ENCODE measurements at regions not wholly inside any gene's neighbourhood (a gene's known extent, or its start where the extent isn't known, plus 50 kb on each side); places are given as distances from the start of the nearest gene placed in this dataset.
A peak's percentile ranks its signal among the peaks of the same experiment; 100 is the strongest.
"Not testable (repeated sequence)": the region's sequence is repeated elsewhere in the genome, so short reads cannot be mapped to it uniquely, and the experiment has no call there.

DNA sequence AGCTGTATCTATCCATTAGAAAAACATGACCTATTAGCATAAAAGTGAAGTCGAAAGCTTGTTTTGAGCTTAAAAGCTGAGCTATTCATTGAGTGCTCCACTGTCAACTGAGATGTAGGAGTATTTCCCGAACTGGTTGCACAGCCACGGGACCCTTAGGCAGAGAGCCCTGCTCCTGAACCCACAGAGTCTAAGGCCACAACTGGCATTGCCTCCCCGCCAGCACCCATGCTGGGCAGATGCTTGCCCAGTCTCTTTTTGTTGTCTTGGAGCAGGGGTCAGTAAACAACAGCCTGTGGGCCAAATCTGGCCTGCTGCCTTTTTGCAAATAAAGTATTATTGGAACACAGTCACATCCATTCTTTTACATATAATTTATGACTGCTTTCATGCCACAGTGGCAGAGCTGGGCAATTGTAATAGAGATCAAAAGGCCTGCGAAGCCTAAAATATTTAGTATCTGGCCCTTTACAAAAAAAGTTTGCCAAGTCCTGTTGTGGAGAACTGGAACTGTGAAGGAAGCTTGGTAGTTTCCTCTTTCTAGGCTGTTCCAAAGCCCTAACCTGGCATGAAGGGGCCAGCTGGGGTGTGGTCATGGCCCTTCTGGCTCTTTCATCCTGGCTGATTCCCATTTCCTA lies 58.4 kb upstream of the WAPL start:
- no peak for DNase-seq (ENCODE audit: low read depth in 2 of 3, low spot score in 2 of 3)

DNA sequence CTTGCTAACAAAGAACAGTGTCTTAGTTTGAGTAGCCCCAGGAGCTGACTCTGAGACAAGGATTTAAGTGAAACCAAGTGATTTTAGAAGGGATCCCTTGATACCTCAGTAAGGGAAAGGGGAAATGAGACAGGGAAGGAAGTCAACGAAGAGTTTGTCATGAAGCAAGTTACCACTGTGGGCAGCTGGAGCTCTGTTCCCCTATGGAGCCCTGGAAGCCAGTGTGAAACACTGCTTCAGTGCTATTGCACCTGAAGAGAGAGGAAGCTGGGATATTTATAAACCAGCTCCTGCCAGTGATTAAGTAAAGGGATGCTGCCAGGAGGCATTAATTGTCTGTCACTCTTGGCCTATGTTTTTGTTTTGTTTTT lies 58.9 kb upstream of the WAPL start:
- no peak for DNase-seq (ENCODE audit: low read depth in 2 of 3, low spot score in 2 of 3)

DNA sequence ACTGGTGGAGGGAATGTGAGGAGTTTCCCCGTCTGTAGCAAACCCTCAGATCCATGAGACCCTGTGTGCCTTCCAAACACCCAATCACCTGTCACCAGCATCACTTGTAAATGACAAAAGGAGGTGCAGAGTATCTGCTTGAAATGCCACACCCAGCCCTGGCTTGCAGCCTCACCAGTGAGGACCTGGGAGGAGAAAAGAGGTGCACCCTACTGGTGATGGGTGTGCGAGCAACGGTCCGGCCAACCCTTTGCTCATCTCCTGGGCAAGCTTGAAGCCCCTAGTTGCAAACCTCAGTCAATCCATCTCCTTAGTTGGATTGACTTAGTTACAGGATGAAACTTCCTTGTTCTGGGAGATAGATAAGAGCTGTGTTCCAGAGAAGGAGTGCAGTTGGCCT lies 62.4 kb upstream of the WAPL start:
- no peak for DNase-seq (ENCODE audit: low read depth in 2 of 3, low spot score in 2 of 3)

DNA sequence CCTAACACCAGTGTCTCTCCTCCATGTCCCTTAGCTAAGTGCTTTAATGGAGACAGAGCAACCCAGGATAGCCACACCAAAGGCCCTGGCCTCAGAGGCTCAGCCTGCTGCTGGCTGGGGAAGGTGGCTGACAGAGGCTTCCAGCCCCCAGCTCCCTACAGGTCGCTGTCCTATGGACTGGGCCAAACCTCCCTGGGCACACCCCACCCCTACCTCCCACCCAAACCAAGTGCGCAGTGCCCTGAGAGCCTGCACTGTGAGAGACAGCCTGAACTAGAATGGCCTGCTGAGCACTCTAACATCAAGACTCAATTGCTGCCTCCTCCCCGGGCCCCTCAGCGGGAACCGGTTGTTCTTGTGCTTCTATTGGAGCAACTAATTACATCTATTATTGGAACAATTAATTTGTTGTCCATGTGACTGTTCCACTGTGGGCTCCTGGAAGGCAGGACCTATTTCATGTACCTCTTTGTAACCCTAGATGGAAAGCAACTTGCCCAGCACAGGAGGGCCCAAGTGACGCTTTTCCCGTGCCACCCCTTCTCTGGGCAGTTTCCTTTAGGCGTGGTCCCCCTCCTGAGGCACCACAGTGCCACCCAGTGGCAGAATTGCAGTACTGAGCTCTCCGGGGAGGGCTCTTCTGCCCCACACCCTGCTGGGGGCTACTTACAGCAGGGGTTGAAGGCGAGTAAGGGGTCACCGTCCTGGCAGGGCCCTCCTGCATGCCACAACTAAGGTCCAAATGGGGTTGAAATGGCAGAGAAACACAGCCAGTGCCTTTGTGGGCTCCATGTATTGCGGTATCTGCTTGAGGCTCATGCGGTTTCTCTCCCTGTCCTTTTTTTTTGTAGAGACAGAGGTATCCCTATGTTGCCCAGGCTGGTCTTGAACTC lies 63.7 kb upstream of the WAPL start:
- peak; percentile 39 to 52 (median 47) for DNase-seq (ENCODE audit: low read depth in 2 of 3, low spot score in 2 of 3)

DNA sequence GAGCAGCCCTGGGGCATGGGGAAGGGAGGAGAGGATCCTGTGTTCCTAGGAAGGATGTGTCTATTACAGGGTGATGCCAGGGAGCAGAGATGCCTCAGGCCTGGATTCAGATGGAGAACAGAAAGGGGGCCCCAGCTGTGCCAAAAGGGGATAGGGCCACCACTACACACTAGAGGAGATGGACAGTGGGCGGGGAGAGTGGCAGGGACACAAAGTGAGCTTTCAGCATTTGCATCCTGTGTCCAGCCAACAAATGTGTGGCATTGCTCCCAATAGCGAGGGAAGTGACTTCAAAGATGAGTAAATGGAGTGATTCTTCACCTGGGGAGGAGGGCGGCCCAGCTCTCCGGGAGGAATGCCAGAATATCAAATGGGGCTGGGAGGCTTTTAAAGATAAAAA lies 64.9 kb upstream of the WAPL start:
- DNase-seq (ENCODE audit: low read depth in 2 of 3, low spot score in 2 of 3) = no peak

DNA sequence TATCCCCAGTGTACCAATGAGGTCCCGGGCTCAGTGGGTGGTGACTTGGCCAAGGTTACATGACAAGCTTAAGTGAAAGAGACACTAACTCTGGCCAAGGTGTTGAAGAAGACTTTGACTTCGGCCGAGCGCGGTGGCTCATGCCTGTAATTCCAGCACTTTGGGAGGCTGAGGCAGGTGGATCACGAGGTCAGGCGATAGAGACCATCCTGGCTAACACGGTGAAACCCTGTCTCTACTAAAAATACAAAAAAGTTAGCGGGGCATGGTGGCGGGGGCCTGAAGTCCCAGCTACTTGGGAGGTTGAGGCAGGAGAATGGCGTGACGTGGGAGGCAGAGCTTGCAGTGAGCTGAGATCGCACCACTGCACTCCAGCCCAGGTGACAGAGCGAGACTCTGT lies 65.6 kb upstream of the OPN4 start:
- DNase-seq (ENCODE audit: low read depth in 2 of 3, low spot score in 2 of 3) = not testable (repeated sequence)

DNA sequence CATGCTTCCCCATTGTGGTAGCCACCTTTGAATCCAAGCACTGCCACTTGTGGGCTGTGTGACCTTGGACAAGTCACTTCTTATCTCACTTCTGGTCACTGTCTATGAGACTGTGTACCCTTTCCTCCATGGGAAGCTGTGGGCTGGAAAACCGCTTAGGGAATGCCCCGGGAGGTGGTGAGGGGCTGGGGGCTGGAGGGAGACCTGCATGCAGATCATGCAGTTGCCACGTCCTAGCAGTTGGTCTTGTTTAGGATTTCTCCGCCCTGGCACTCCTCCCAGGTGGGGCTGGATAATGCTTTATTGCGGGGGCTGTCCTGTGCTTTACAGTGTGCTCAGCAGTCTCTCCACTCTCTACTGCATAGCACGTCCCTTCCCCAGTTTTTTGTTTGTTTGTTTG lies 62.9 kb upstream of the OPN4 start:
- DNase-seq (ENCODE audit: low read depth in 2 of 3, low spot score in 2 of 3) = no peak

DNA sequence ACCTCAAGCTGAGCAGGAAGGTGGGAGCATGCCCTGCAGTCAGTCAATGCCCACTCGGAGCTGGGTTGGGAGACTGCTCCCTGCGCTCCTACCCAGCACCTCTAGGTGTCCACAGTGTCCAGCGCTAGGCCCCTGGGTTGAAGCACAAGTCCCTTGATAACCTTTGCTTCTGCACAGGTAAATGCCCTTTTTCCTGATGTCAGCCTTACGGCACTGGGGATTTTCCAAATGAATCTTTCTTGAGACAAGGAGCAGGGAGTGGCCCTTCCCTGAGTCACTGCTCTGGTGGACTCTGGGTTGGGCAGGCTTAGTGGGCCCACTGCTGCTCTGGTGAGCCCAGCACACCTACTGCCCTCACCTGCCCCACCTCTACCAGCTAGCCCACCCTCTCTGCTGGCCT lies 61.9 kb upstream of the OPN4 start:
- no peak for DNase-seq (ENCODE audit: low read depth in 2 of 3, low spot score in 2 of 3)

DNA sequence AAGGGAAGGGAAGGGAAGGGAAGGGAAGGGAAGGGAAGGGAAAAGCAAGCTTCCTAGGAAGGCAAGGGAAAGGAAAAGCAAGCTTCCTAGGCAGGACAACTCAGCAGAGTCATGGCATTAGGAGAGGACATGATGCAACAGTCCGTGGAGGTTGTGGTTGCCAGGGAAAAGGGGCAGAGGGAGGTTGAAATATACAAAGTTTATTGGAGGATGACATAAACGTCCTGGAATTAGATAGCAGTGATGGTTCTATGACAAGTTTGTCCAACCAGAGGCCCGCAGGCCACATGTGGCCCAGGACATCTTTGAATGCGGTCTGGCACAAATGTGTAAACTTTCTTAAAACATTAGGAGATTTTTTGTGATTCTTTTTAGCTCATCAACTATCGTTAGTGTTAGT lies 59.8 kb upstream of the OPN4 start:
- DNase-seq (ENCODE audit: low read depth in 2 of 3, low spot score in 2 of 3) = no peak

DNA sequence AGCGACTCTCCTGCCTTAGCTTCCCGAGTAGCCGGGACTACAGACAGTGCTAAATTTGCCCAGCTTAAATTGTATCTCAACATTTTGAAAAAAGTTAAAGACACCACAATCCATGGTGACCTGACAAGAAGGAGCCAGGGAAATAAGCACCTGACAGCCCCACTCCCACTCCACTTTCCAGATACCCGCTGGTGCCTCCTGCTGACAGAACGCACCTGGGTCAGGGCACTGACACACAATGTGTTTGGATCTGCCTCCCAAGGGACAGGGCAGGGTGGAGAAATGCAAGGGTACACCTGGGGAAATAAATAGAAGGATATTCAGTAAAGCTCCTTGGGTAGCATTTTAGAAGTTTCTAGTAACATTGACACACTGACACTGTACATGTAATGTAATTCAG lies 58.9 kb upstream of the OPN4 start:
- no peak for DNase-seq (ENCODE audit: low read depth in 2 of 3, low spot score in 2 of 3)

DNA sequence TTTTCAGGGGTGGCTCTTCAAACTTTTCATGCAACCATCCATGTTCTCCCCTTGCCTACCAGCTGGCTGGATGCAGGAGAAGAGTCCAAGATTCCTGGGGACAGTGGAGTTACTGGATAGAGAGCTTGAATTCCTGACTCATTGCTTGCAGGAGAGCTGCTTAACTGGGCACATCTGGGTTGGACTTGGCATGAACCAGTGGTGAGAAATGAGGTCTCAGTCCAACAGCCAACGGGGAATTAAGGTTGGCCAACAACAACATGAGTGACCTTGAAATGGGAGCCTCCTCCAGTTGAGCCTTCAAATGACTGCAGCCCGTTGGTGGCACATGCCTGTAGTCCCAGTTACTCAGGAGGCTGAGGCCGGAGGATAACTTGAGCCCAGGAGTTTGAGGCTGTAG lies 58.1 kb upstream of the OPN4 start:
- DNase-seq (ENCODE audit: low read depth in 2 of 3, low spot score in 2 of 3) = no peak

DNA sequence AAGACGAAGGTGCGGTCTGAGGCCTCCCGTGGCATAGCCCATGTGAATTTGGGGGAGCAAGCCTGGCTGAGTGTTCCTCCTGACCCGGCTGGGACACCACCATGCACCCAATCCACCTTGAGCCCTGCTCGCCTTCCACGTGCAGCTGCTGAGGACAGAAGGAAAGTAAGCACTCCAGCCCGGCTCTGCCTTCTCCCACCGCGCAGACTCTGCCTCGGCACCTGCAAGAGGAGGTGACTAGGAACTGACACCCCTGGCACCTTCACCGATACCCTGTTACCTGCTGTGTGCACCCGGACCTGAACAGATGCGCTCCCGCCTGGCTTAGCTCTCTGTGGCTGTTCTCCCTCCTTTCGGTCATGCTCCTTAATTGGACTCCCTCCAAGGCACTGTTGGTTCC lies 57.0 kb upstream of the OPN4 start:
- no peak for DNase-seq (ENCODE audit: low read depth in 2 of 3, low spot score in 2 of 3)

DNA sequence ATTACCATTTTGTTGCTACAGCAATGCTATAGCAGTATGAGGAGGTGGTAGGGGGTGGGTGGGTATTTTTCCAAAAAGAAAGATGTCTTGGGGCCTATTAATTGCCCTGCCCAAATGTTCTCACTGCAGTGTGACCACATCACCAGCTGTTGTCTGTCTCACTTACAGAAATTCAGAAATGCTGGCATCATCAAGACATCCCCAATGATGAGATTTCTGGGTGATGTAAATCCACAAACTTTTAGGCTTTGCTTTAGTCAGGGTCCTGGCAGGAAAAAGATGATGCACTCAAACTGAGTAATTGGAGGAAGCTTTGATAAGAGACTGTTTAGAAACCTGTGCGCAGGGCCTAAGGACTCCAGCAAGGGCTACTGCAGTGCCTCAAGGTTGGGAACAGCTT lies 56.2 kb upstream of the OPN4 start:
- DNase-seq (ENCODE audit: low read depth in 2 of 3, low spot score in 2 of 3) = no peak

DNA sequence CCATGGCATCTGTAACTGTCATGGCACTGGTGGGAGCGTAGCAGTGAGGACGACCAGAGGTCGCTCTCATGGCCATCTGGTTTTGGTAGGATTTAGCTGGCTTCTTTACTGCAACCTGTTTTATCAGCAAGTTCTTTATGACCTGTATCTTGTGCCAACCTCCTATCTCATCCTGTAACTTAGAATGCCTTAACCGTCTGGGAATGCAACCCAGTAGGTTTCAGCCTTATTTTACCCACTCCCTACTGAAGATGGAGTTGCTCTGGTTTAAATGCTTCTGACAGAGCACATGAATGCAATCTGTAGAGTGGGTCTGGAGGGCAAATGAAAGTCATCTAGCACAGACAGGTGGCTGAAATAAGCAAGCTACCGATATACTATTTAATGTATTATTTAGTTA lies 55.3 kb upstream of the OPN4 start:
- DNase-seq (ENCODE audit: low read depth in 2 of 3, low spot score in 2 of 3) = no peak

DNA sequence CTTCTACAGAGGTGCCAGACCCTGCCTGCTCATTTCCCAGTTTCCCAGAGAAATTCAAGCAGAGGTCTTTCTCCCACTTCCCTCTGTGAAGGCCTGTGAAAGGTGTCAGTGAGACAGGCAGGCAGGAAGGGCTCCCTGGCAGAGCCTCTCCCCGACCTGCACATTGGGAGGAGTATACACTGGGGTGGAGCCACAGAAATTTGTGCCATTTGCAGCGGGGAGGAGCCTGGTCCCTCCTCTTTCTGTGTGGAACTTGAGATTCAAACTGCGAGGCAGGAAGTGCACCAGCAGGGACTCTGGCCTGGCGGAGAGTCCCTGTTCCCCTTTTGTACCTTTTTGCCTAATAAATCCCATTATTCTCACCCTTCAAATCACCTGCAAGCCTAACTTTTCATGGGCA lies 54.6 kb upstream of the OPN4 start:
- DNase-seq (ENCODE audit: low read depth in 2 of 3, low spot score in 2 of 3) = no peak

DNA sequence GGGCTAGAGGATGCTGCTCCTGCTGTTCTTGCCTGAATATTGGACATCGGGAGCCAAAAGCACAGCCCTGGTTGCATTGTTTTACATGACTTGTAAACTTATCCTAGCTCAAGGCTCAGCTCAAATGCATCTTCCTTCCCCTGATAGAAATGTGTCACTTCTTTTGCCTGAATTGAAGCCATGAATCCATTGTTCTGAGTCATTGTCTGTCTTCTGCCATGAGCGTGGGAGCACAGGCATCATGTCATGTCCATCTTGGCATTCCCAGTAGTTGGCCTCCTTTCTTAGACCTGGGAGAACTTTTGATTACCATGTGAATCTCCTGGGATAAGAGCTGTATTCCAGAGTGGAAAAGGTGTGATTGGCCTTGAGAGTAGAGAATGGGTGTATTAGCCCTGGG lies 54.1 kb upstream of the OPN4 start:
- DNase-seq (ENCODE audit: low read depth in 2 of 3, low spot score in 2 of 3) = no peak

DNA sequence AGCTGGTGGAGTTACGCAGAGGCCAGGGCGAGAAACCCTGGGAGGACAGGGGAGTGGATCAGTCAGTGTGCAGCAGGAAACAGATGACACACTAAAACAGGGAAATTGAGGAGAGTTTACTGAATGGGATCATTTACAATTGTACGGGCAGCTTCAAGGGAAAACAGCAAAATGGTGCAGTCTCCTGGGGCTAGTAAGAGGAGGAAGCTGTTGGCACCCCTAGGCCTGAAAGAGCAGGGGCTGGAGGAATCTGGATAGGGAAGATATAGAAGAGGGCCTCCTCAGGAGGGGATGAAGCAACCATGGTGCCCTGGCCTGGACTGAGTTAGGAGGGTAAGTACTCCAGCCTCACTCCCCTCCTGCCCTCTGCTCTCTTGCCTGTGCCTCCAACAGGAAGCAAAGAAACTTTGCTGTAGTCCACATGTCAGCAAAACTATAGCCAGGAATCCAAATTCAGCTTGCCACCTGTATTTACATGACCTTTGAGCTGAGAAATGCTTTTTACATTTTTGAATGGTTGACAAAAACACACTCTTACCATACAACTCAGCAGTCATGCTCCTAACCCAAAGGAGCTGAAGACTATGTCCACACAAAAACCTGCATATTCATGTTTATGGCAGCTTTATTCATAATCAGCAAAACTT lies 52.3 kb upstream of the OPN4 start:
- DNase-seq (ENCODE audit: low read depth in 2 of 3, low spot score in 2 of 3) = no peak

DNA sequence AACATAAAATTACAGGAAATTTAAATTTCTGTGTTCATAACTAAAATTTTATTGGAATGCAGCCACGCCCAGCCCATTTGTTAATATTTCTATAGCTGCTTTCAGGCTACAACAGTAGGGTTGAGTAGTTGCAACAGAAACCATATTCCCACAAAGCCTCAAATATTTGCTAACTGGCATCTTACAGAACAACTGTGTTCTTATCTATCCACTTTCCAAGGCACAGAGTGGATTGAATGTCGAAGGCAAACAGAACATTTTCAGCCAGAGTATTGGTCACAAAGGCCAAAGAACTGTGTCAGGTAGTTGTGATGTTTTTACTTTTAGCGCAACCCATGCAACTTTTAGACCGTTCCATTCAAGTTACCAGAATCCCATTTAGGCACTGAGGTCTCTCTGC lies 51.1 kb upstream of the OPN4 start:
- no peak for DNase-seq (ENCODE audit: low read depth in 2 of 3, low spot score in 2 of 3)
